GM21447 (cell line): ENCODE measurements at regions not wholly inside any gene's neighbourhood (a gene's known extent, or its start where the extent isn't known, plus 50 kb on each side); places are given as distances from the start of the nearest gene placed in this dataset.
A peak's percentile ranks its signal among the peaks of the same experiment; 100 is the strongest.

Experiments used
- ATAC-seq: cut with Tn5 transposase; IDR thresholded peaks from one replicate; pipeline ENCODE4 v1.9.1; 2021; ENCODE audit not compliant: unreplicated experiment

DNA sequence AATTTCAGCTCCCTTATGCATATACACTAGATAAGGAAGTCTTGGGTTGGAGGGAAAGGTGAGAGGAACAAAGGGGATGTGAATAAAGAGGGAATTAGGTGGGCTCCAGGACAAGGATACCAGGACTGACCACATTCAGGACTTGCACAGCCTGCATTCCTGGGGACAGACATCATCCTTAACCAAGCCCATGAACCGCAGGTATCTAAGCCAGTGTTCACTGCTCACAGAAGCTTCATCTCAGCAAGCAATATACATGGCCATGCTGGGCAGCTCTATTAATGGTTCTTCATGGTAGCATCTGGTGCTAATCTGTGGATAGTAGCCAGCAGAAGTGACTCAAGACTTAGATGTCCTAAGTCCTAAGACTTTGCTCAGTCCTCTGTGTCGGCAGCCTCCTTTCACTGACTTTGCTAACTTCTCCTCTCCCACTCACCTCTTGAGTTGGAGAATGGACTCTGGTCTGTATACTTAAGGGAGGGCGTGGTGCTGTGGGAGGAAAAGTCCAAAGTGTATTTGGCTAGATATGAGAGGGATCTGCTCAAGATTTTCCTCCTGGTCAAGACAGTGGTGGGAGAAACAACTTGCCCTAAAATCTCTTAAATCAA lies 136.1 kb downstream of the ASCL1 start:
- no peak for ATAC-seq

DNA sequence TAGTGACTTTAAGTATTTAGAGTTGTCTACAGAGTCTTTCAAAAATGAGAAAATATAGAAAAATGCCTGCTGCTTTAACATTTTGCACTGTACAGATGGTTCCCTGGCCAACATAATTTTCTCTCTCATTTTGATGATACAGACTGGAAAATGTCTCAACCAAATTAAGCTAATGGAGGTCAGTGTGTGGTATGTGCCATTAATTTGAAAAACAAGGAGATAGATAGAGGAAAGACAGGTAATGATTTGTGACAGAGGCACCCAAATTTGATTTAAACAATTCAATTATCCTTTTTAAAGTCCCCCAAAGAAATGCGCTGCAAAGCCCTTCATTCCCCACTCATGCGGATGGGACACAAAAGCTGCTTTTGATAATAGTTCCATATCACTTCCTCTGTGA lies 140.0 kb downstream of the ASCL1 start:
- no peak for ATAC-seq

DNA sequence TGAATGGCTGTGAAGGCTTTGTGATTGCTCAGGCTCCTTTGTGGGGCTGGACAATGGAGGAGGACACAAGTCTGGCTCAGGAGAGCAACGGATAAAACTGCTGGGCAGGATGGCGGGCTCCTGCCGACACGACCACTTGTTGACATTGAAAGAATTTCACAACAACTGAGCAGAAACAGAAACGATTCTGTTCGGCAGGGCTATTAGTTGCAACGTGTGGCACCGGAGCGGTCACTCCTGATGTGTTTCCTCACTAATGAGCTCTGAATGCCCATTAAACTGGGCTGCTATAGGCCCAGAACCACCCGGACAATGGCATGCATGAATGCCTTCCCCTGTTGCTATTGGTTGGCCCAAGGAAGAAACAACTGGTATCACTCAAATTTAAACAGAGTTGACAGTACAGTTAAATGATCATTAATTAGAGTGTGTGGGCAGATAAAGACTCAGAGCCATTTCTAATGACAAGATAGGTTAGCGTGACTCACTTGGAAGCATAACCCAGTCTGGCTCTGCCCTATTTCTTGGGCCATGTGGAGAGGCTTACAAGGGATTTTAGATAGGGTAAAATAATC lies 142.9 kb downstream of the ASCL1 start:
- ATAC-seq = no peak

DNA sequence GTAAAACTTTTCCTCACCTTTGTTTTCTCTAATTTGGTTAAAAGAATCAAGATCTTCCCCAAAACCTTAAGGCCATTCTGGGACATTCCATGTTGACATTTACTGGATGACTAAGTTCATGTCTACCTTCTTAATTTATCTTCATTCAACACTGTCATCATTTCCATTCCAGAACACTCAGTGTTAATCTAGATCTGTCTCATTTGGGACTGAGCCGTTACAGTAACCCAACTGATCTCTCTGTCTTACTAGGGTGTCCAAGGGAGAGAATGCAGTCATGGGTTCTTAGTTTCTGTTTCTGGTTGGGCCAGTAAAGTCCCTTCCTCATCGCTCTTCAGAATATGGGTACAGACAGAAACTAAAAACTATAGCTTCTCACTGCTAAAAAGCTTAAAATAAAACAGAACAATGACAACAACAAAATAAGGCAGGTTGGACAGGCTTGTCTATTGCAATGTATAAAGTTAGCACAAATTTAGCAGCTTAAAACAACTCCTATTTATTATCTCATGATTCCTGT lies 144.8 kb downstream of the ASCL1 start:
- peak; percentile 68 for ATAC-seq

DNA sequence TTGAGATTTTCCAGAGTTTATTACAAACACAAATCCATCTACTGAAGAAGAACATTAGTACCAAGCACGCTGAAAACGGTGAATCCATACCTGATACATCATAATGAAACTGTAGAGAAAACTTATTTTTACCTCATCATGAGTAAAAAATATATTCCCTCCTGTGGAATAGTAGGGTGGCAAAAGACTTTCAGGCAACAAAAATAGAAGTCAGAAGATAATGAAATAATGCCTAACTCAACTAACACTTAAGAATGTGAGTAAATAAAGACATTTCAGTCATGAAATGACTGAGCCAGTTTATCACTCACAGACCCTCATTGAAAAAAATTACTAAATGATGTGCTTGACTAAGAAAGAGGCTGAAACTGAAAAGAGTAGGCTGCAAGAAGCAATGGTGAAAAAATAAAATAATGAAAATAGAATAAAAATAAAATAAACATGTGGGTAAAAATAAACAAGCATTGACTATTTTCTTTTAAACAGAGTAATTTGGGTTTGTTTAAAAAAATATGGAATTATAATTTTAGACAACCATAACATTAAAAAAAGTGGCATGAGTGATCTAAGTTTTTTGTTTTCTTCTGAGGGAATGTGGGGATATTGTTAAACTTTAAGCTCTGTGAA lies 148.6 kb downstream of the ASCL1 start:
- peak; percentile 73 for ATAC-seq

DNA sequence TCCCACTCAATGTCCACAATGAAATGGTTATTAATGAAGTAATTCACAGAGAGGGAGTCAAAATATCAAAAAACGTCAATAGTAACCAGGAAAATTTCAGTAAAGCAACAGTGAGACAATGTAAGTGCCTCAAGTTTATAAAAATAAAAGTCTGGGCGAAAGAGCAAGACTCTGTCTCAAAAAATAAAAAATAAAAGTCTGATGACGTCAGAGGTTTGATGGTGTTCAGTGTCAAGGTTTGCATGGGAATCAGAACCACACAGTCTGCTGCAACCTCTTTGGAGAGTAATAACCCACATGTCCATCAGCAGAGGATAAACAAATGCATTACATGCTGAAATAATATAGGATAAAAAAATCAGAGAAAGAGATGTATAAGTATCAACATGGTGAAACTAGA lies 152.4 kb downstream of the ASCL1 start:
- no peak for ATAC-seq

DNA sequence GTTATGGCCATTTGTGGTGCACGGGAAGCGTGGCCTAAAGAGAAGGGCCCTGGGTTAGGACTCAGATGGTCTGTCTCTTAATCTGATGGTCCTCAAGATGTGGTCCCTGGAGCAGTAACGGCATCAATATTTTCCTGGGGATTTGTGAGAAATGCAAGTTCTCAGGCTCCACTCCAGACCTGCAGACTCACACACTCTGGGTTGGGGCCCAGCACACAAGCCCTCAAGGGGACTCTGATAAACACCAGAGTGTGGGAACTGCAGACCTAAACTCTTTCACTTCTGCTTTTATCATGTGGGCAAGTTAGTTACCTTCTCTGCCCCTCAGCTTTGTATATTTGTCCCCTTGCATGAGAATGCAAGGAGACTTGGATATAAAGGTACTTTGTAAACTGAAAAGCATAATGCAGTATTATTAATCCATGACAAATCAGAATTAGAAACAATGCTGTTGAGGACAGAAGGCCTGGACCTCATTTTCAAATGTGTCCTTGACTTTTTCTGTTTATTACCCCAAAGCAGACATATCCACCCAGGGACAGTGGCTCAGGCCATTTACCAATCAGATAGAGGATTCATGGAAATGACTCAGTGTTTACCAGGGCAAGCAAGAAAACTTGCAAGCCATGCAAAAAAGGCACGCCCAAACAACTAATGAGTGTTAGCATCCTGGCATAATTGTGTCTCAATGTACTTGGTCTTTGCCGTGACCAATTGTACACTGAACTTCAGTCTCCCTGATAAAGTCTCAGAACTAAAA lies 157.0 kb downstream of the ASCL1 start:
- peak; percentile 99 for ATAC-seq

DNA sequence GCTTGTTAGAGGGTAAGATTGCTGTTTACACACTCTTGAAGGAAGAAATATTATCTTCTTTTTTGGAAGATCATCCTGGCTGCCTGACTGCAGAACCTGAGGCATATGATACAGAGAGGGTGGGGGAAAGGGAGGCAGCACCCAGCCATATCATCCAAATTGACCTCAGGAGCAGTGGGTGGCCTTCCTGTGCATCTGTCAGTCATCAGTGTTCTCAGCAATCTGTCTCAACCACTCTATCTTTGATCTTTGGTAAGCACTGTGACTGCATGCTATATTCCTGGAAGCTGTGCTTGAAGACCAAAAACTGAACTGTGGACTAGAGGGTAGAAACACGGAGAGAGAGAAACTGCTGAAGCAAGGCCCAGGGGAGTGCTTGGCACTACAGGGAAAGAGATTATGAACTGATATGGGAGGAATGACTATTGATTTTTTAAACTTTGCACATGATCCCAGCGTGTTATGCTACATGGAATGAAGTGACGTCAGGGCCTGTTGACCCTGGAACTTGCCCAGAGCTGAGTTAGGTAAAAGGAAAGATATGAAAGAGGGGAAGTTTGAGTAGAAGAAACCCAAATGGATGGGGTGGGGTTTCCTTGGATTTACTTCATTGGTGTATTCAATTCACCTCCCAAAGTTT lies 171.5 kb downstream of the ASCL1 start:
- ATAC-seq = no peak

DNA sequence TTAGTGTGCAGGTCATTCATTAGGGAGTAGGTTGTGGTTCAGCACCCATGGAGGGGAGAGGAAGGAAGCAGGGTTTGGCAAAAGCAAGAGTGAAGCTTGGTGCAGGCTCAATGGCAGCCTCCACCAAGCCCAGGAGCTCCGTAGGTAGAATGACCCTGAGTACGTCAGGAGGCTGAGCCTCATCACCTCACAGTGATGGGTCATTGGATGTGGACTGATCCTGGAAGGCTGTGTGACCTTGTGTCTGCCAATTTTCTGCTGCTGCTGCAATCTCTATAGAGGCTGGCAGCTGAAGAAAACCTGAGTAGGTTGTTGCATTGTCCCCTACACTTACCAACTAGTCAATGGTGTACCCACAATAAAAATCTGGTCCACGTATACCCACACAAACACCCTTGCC lies 173.1 kb downstream of the ASCL1 start:
- ATAC-seq = no peak

DNA sequence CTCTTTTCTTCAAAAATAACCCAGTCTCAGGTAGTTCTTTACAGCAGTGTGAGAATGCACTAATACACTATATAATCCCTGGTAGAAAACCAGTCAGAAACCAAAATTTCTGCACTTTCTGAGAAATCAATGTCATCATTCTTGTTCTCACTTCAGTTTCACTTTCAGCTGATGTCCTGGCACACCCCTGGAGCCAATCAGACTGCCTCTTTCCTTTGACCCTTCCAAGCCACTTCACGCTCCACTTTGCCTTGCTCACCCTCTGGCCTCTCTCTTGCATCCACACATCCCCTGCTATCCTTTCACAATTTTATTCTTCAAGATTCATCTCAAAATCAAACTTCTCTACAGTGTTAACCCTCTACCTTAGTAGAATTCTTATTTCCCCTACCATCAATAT lies 181.1 kb downstream of the ASCL1 start:
- ATAC-seq = no peak

DNA sequence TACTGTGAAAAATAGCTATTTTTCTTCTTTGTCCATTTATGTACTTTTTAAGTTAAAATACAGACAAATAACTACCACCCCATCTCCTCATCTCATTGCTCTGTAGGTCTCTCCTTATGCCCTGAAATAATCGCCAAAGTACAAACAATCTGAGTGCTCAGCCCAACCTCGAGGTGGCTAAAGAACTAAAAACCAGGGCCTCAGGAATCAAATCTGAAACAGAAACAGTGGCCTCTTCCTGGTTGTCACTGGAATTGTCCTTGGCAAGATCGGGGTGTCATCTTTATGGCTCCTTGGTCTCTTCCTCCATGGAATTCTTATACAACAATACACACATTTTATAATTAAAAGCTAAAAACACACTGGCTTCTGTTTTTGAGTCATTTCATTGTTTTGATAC lies 182.4 kb downstream of the ASCL1 start:
- no peak for ATAC-seq

DNA sequence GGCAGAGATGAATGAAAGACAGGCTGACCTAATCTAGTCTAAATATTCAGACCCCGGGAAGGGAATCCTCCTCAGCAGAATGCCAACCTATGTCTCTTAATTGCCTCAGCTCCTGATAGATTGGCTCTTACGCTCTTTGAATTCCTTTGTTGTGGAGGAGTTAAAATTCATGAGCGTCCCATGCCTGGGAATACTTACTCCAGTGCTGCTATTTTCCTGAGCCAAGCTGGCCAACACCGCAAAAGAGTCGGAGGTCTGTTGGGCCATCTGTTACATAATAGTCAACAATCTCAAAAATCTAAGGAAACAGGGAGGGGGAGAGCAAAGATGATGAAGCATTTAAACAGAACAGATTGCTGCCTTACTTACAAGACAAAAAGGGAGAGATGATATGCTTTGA lies 182.8 kb downstream of the ASCL1 start:
- no peak for ATAC-seq

DNA sequence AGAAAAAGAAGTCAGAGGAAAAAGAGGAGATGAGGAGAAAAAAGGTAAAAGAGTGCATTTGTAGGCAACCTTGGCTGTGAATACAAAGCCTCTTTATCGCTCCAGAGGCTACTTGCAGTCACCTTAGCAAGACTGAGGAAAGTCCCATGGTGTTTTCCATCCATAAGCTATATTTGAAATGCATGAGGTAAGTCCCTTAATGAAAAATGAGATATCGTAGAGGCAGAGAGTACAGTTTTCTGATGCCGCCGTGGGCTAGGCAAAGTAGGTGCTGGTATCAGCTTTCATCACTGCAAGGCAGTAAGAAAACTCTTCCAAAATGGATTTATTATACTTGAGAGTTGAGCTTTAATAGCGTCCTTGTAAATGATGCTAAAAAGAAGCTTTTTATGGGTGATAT lies 186.8 kb downstream of the ASCL1 start:
- no peak for ATAC-seq

DNA sequence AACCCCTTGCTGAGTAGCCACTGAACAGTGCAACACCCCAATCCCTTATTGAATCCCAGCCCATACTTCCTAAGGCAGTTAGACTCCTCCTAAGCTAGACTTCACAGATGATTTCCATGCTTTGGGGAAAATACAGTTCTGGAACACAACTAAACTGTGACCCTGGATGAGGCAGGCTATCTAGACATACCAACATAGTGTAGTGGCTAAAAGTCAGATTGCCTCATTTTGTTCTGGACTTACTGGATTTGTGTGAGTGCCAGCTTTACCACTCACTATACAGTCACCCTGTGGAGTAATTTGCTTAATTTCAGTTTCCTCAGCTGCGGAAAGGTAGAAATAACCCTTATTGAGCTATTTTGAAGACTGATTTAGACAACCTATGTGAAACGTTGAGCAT lies 203.1 kb downstream of the ASCL1 start:
- ATAC-seq = no peak

DNA sequence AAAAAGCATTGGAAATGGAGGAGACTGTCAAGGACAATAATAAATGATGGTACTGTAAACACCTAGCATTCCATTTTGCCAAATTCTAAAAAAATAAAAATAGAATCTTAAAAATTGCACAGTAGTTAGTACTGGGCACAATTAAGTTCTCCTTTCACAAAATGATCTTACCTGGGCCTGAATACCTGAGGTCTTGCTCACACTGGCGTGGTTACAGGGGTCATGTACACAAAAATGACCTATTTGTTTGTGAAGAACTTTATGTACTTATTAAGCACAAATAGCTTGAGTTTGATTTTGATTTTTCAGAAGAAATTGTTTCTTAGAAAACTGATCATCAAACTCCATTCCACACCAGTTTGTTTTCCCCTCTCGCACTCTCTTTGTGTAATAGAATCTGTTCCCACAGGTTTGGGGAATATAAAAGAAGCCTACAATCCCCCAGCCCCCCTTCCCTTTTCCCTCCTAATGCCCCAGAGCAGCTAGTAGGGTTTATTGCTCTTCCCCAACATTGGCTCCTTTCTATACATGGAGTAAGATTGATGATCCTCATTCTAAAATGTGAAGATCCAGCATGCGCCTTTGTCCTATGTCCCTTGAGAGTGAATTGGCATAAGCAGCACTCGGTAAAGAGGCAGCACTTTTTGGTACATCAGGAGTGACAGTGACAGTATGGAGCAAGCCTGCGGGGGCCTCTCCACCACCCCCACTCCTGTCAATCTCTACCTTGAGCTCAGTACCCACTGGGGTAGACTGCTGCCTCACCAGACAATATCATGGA lies 204.3 kb downstream of the ASCL1 start:
- ATAC-seq = no peak

DNA sequence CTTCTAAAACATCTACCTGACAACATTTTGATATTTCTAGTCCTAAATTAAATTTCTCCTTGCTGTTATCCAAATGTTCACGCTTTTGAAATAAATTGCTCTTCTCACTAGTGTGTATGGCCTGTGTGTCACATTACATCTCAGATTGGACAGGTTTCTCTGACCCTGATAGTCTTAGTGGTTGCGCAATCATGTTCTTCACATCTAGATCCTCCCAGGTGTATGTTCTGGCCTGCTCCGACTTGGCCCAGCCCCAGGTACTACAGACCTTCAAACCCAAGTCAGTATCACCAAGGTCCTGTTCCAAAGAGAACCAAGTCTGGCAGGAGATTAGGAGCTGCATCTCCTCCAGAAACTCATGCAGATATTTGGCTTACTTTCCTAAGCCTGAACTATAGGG lies 209.5 kb downstream of the ASCL1 start:
- ATAC-seq = no peak

DNA sequence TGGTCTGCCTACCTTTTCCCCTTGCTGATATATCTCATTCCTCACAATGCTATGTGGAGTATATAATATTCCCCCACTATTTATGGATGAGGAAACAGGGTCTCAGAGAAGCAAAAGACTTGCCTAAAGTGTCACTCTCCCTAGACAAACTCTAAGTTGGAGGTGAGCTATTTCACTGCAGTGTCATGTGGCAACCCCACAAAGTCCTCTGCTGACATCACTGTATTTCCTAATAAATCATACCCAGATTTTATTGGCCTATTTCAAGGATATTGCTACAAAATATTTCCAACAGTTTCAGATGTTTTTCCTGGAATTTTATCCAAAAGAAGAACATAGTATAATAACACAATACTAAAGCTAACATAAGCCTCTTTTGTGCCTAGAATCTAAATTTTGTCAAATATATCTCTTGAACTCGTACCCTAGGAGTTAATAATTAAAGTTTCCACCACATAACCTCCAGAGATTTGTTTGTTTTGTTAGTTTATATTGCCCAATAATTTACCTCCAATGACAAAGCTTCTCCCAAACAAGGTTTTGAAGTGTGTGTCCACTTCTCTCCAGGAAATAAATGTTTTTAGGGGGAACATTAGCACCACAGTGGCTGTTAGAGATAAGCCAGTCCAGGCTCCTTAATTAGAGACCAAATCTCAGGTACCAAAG lies 215.1 kb downstream of the ASCL1 start:
- no peak for ATAC-seq

DNA sequence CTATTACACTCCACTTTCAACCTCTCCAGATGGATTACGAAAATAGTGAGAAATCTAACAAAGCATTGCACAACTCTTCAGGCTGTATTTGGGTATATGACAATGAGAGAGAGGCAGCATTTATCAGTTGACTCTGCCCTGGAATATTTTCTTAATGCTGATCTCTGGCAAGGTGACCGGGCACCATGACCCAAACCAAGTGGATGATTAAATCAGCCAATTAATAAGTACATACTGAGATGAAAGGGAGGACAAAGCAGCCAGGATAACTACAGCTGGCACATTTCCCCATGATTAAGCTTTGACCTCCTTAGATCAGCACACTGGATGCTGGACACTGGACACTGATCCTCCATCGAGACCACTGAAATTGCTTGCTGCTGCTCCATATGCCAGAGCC lies 218.2 kb downstream of the ASCL1 start:
- ATAC-seq = no peak

DNA sequence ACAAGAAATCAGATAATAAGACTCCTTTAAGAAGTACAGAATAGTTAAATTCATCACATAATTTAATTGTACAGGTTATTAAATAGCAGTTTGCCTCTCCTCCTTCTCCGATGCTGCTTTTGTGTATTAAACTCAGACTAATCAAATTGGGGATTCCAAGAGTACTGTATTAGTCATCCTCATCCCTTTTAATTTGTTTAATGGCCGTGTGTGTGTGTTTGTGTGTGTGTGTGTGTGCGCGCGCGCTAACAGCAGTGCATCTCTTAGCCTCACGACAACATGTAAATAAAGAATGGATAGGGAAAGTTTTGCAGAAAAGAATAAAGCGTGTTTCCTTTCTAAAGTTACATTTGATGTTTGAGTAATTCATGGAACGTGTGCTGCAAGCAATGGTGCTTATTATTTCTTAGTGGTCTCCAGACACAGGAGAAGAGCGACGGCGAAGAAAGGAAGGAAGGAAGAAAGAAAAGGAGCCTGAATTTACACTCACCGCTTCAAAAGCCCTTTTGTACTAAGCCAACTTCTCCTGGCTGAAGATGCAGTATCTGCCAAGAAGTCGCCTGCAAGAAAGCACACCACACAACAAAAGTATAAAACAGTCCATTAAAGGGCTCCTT lies 220.3 kb downstream of the ASCL1 start:
- no peak for ATAC-seq
